GM23338 (cell line): ENCODE measurements at regions not wholly inside any gene's neighbourhood (a gene's known extent, or its start where the extent isn't known, plus 50 kb on each side); places are given as distances from the start of the nearest gene placed in this dataset.

Experiments
- CREB1 ChIP-seq: fragments of 250-450 bp; sonication (Bioruptor Pico); IDR thresholded peaks from 2 replicates; pipeline ENCODE4 v1.5.0; 2020; ENCODE audit warnings: low read depth, mild to moderate bottlenecking, moderate library complexity
- CTCF ChIP-seq, 2 experiments: fragments of 200-600 bp in 1 of 2; sonication (generic) in 1 of 2; conservative IDR thresholded peaks; 2 replicates each; pipeline versions ENCODE4 v1.5.1 to v1.6.1; 2016 to 2017; ENCODE audit warnings: antibody characterized with exemption in 2 of 2, low read depth in 2 of 2, mild to moderate bottlenecking in 2 of 2, moderate library complexity in 1 of 2
- ETS1 ChIP-seq: IDR thresholded peaks from 2 replicates; pipeline ENCODE4 v1.6.1; 2016; ENCODE audit warnings: antibody characterized with exemption
- EZH2 ChIP-seq: fragments of 200-600 bp; sonication (generic); IDR thresholded peaks from one replicate; pipeline ENCODE4 v1.8.0; 2017; ENCODE audit warnings: antibody characterized with exemption, mild to moderate bottlenecking, low read depth; ENCODE audit not compliant: unreplicated experiment
- EZH2phosphoT487 ChIP-seq: fragments of 200-600 bp; sonication (generic); IDR thresholded peaks from one replicate; pipeline ENCODE4 v1.8.1; 2018; ENCODE audit warnings: antibody characterized with exemption; ENCODE audit not compliant: unreplicated experiment
- JUNB ChIP-seq: IDR thresholded peaks from one replicate; pipeline ENCODE4 v1.6.1; 2016; ENCODE audit warnings: antibody characterized with exemption; ENCODE audit not compliant: unreplicated experiment
- NANOG ChIP-seq: IDR thresholded peaks from 2 replicates; pipeline ENCODE4 v1.6.1; 2016; ENCODE audit warnings: antibody characterized with exemption, borderline replicate concordance
- POLR2AphosphoS5 ChIP-seq: IDR thresholded peaks from 2 replicates; pipeline ENCODE4 v1.6.1; 2016; ENCODE audit warnings: antibody characterized with exemption, low read depth

GRCh38 chr2:32894119-32894728, 52.5 kb upstream of the LTBP1 start:
- no peak for TF ChIP-seq EZH2
- TF ChIP-seq CTCF (conservative IDR thresholded peaks at IDR 0.05; ENCODE audit: low read depth in 2 of 2) = no peak
- no peak for TF ChIP-seq POLR2AphosphoS5
- no peak for TF ChIP-seq EZH2phosphoT487
- TF ChIP-seq CREB1 = no peak
- TF ChIP-seq NANOG = no peak
- no peak for TF ChIP-seq JUNB
- TF ChIP-seq ETS1 = no peak
